ENCODE measurements at regions not wholly inside any gene's neighbourhood (a gene's known extent, or its start where the extent isn't known, plus 50 kb on each side); places are given as distances from the start of the nearest gene placed in this dataset.

DNA sequence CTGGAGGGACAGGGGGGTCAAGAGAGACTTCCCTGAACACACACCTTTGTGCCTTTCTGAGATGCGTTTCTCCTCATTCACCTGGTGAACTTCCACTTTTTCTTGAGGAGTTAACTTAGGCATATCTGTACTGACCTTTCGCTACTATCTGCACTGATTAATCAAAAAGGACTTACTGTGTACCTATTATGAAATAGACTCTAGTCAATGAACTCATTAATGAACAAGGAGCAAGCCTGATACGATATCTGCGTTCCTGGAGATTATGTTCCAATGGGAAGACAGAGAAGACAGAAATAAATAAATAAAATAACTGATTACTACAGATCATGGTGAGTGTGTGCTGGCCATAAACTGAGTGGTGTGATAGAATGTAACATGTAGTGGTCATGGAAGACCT is 157.2 kb upstream of the TBL1XR1 start:
- no peak overlapping the region for H3K27ac ChIP-seq (ENCODE audit: low read depth, low read length)
- H3K23ac ChIP-seq (ENCODE audit: insufficient read length): no peak overlapping the region
- TF ChIP-seq JUN (IDR thresholded peaks at IDR 0.05; ENCODE audit: low read depth, low read length) (no peak), RNF2 (IDR thresholded peaks at IDR 0.05; ENCODE audit: borderline replicate concordance, low read depth, low read length, missing control alignments, poor library complexity, severe bottlenecking) (no peak), SP4 (IDR thresholded peaks at IDR 0.05; ENCODE audit: low read length) (no peak), ZNF274 (IDR thresholded peaks at IDR 0.05; ENCODE audit: borderline replicate concordance, extremely low read depth, low read length) (no peak), CTBP2 (IDR thresholded peaks at IDR 0.05; ENCODE audit: borderline replicate concordance, insufficient read depth, insufficient read length, low read length) (no peak), RBBP5 (IDR thresholded peaks at IDR 0.05; ENCODE audit: borderline replicate concordance, low read depth, low read length) (no peak), CHD2 (IDR thresholded peaks at IDR 0.05; ENCODE audit: low read length) (no peak), EGR1 (IDR thresholded peaks at IDR 0.05; ENCODE audit: borderline replicate concordance, low read depth, low read length) (no peak), CEBPB (IDR thresholded peaks at IDR 0.05; ENCODE audit: low read depth, low read length) (no peak), JUND (IDR thresholded peaks at IDR 0.05; ENCODE audit: low read length) (no peak), NRF1 (IDR thresholded peaks at IDR 0.05; ENCODE audit: low read depth, low read length) (no peak), SIX5 (IDR thresholded peaks at IDR 0.05; ENCODE audit: low read depth, low read length) (no peak), CBX5 (IDR thresholded peaks at IDR 0.05; ENCODE audit: low read depth, low read length) (no peak)
- TF ChIP-seq, protein P1, sequence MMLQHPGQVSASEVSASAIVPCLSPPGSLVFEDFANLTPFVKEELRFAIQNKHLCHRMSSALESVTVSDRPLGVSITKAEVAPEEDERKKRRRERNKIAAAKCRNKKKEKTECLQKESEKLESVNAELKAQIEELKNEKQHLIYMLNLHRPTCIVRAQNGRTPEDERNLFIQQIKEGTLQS (IDR thresholded peaks at IDR 0.05; ENCODE audit: insufficient read depth, low read depth, low read length): no peak
- no peak overlapping the region for H2AFZ ChIP-seq (ENCODE audit: low read length)
- H2AK5ac ChIP-seq (ENCODE audit: low read depth, low read length): no peak overlapping the region
- no peaks in the 10 kb centered on the region for H3K79me1 ChIP-seq (ENCODE audit: low read depth, low read length)
- H2BK20ac ChIP-seq (ENCODE audit: low read length): no peak overlapping the region
- no peak overlapping the region for H4K5ac ChIP-seq (ENCODE audit: insufficient read length, low read depth, low read length)
- no peak overlapping the region for H3K4me2 ChIP-seq (ENCODE audit: insufficient read depth in 1 of 2, low read depth in 2 of 2, low read length in 2 of 2)
- no peak overlapping the region for H3K9ac ChIP-seq (replicated peaks in 1 of 4; ENCODE audit: extremely low read depth in 1 of 4, low read depth in 3 of 4, low read length in 3 of 4)
- H2BK15ac ChIP-seq (ENCODE audit: low read length): no peak overlapping the region
- CTCF ChIA-PET (ENCODE audit: partially characterized antibody): interaction anchor here (0.7 kb wide), 1 partner anchor 75 kb away, joined by 3 read pairs; no protein-coding TSS in a partner anchor
- no peak overlapping the region for H3K4ac ChIP-seq (replicated peaks; ENCODE audit: insufficient read length, low read depth, low read length)
- DNase-seq (ENCODE audit: low read depth in 1 of 2, low spot score in 2 of 2) (no peak), FAIRE-seq (no peak)
- POLR2A ChIA-PET (ENCODE audit: partially characterized antibody): no interaction called here
- 94% methylated on average over 4 of the region's 4 CpGs; no CpG with 5 or more reads in 1 of the 2 experiments for WGBS, 2 experiments (ENCODE audit: extremely low coverage in 1 of 2, insufficient coverage in 1 of 2, insufficient read length in 1 of 2, insufficient replicate concordance in 2 of 2, low coverage in 1 of 2, low lambda C conversion rate in 2 of 2, missing lambda C conversion rate in 1 of 2)
- H3K27me3 ChIP-seq (replicated peaks in 1 of 4; ENCODE audit: control insufficient read depth in 3 of 4, extremely low read depth in 1 of 4, insufficient read depth in 3 of 4, low read length in 3 of 4): no peaks in the 10 kb centered on the region; a peak in 1 of 7 replicates
- no peaks in the 10 kb centered on the region for H3K79me2 ChIP-seq (ENCODE audit: control insufficient read depth in 1 of 2, insufficient read depth in 2 of 2, low read length in 2 of 2)
- H3K56ac ChIP-seq (replicated peaks; ENCODE audit: insufficient read length, low read depth, low read length): no peak overlapping the region
- H2BK120ac ChIP-seq (replicated peaks; ENCODE audit: low read depth, low read length): no peak overlapping the region
- no peak overlapping the region for H4K91ac ChIP-seq (replicated peaks; ENCODE audit: insufficient read length, low read length)
- H4K8ac ChIP-seq (ENCODE audit: extremely low read depth, insufficient read depth, low read length): no peak overlapping the region
- H2BK12ac ChIP-seq (ENCODE audit: low read depth, low read length): no peak overlapping the region
- no peaks in the 10 kb centered on the region for H4K20me1 ChIP-seq (replicated peaks in 1 of 2; ENCODE audit: control insufficient read depth in 1 of 2, insufficient read depth in 2 of 2, low read length in 2 of 2)
- no peak overlapping the region for H2BK5ac ChIP-seq (ENCODE audit: low read depth, low read length)
- no peak overlapping the region for H3K14ac ChIP-seq (ENCODE audit: insufficient read length)
- no peaks in the 10 kb centered on the region for H3K36me3 ChIP-seq (ENCODE audit: control insufficient read depth in 2 of 4, insufficient read depth in 4 of 4, low read length in 3 of 4)
- peaks cover 7 to 19% (median 13%) of the 10 kb centered on the region in 4 experiments for H3K4me1 ChIP-seq (replicated peaks in 1 of 4; ENCODE audit: control insufficient read depth in 3 of 4, insufficient read depth in 4 of 4, low read length in 3 of 4)
- no peak overlapping the region for H3K4me3 ChIP-seq (ENCODE audit: extremely low read depth in 1 of 4, insufficient read depth in 2 of 4, low read depth in 3 of 4, low read length in 4 of 4)
- peaks cover 5% of the 10 kb centered on the region for H3K23me2 ChIP-seq (ENCODE audit: low read depth, low read length)
- no peaks in the 10 kb centered on the region for H3K9me3 ChIP-seq (ENCODE audit: insufficient read depth in 2 of 2, low read depth in 1 of 2, low read length in 1 of 2)
- H3K18ac ChIP-seq (ENCODE audit: extremely low read depth, low read length): no peak overlapping the region
